Natural killer cell (primary cell): ENCODE measurements at regions not wholly inside any gene's neighbourhood (a gene's known extent, or its start where the extent isn't known, plus 50 kb on each side); places are given as distances from the start of the nearest gene placed in this dataset.

ENCODE experiments used
- ATAC-seq, 3 donors: fragments of 150-1000 bp in 2 of 3; fragments of 200-7000 bp in 1 of 3; cut with Tn5 transposase; 1 replicate in 1 of 3; 2 replicates in 2 of 3; pipeline ENCODE4 v1.10.0; 2021; ENCODE audit warnings: mild to moderate bottlenecking in 2 of 3, moderate library complexity in 2 of 3
- DNase-seq, 2 donors: peaks; one replicate each; pipeline versions ENCODE4 v3.0.0 to v3.0.0-alpha.2; 2013 to 2021; ENCODE audit warnings: mixed read lengths in 1 of 2
- H3K27ac ChIP-seq: one replicate; pipeline ENCODE4 v1.5.1; 2013; ENCODE audit warnings: mild to moderate bottlenecking, low read length
- H3K27me3 ChIP-seq: one replicate; pipeline ENCODE4 v1.6.1; 2013; ENCODE audit warnings: low read length; ENCODE audit not compliant: control insufficient read depth, insufficient read depth
- H3K36me3 ChIP-seq: one replicate; pipeline ENCODE4 v1.6.1; 2013; ENCODE audit warnings: low read length; ENCODE audit not compliant: control insufficient read depth, insufficient read depth
- H3K4me1 ChIP-seq: one replicate; pipeline ENCODE4 v1.6.1; 2013; ENCODE audit warnings: low read length; ENCODE audit not compliant: control insufficient read depth, insufficient read depth
- H3K4me3 ChIP-seq: one replicate; pipeline ENCODE4 v1.5.1; 2013; ENCODE audit warnings: low read length
- H3K9me3 ChIP-seq: one replicate; pipeline ENCODE4 v1.6.1; 2013; ENCODE audit warnings: low read length; ENCODE audit not compliant: control insufficient read depth, insufficient read depth
- H3K27ac Mint-ChIP-seq, 2 donors: one replicate each; pipeline ENCODE4 v1.8.0; 2022; ENCODE audit warnings: mild to moderate bottlenecking in 2 of 2, mixed read lengths in 2 of 2, moderate library complexity in 1 of 2
- H3K27me3 Mint-ChIP-seq, 2 donors: one replicate each; pipeline ENCODE4 v1.8.0; 2022; ENCODE audit warnings: low read depth in 2 of 2, mixed read lengths in 2 of 2
- H3K36me3 Mint-ChIP-seq: one replicate; pipeline ENCODE4 v1.8.0; 2022; ENCODE audit warnings: mixed read lengths
- H3K4me1 Mint-ChIP-seq, 2 donors: one replicate each; pipeline ENCODE4 v1.8.0; 2022; ENCODE audit warnings: mixed read lengths in 2 of 2
- H3K4me3 Mint-ChIP-seq: one replicate; pipeline ENCODE4 v1.8.0; 2022; ENCODE audit warnings: mild to moderate bottlenecking, moderate library complexity, mixed read lengths
- H3K9me3 Mint-ChIP-seq, 2 donors: one replicate each; pipeline ENCODE4 v1.8.0; 2022; ENCODE audit warnings: mixed read lengths in 2 of 2
- CTCF ChIP-seq: fragments of 200-600 bp; IDR thresholded peaks from one replicate; pipeline ENCODE4 v1.8.0; 2022; ENCODE audit warnings: antibody characterized with exemption
- WGBS: methylation state at CpG from one replicate; pipeline ENCODE4 v1.1.7; 2013; ENCODE audit warnings: missing lambda C conversion rate; ENCODE audit not compliant: insufficient coverage; 5-methylcytosine and 5-hydroxymethylcytosine counted together
- intact Hi-C: fragments of 100-400 bp; cut with micrococcal nuclease; formaldehyde crosslinking; loops from one replicate; pipeline ENCODE4 v1.14.2; 2022

DNA sequence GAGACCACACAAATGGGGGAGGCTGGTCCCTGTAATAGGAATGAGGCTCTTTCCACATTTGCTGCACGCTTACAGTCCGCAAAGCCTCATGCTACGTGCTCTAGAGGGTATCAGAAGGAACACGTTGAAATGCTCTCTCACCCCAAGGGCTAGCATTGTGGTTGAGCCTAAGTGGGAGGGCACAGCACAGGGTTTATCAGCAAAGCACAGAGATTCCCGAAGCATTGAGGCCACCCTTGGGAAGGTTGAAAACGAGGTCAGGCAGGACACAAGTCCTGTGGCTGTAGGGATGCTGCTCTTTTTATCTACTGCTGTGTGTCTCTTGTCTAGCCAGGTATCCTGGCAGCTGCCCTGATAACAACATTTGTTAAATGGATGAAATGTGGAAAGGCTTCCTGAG lies 378.3 kb downstream of the EN1 start:
- no peak overlapping the region for H3K4me3 Mint-ChIP-seq
- no peak overlapping the region for H3K27ac Mint-ChIP-seq
- TF ChIP-seq CTCF = no peak
- Histone ChIP-seq H3K4me1 (no peaks in the 10 kb centered on the region), H3K9me3 (no peaks in the 10 kb centered on the region), H3K27ac (no peak overlapping the region), H3K27me3 (no peaks in the 10 kb centered on the region), H3K4me3 (no peak overlapping the region), H3K36me3 (no peaks in the 10 kb centered on the region)
- H3K9me3 Mint-ChIP-seq = peaks cover 0 to 2% of the 10 kb centered on the region in 2 donors
- WGBS = 55% methylated on average over 6 of the region's 6 CpGs
- no peaks in the 10 kb centered on the region for H3K36me3 Mint-ChIP-seq
- ATAC-seq (no peak), DNase-seq (no peak)
- H3K27me3 Mint-ChIP-seq = peaks cover 0 to 7% of the 10 kb centered on the region in 2 donors
- H3K4me1 Mint-ChIP-seq = no peaks in the 10 kb centered on the region
- intact Hi-C loops = no loop called here

GRCh38 chr2:118464546-118465265 lies 376.4 kb downstream of the INSIG2 start:
- no peak for TF ChIP-seq CTCF
- no peaks in the 10 kb centered on the region for H3K4me1 ChIP-seq
- no peaks in the 10 kb centered on the region for H3K27me3 ChIP-seq
- Mint-ChIP-seq H3K27ac (no peak overlapping the region), H3K36me3 (no peaks in the 10 kb centered on the region), H3K4me3 (no peak overlapping the region), H3K4me1 (no peaks in the 10 kb centered on the region), H3K27me3 (peaks cover 0 to 8% of the 10 kb centered on the region in 2 donors), H3K9me3 (no peaks in the 10 kb centered on the region)
- no peak for DNase-seq
- ATAC-seq = no peak
- WGBS = 83% methylated on average over 9 of the region's 9 CpGs
- no peaks in the 10 kb centered on the region for H3K9me3 ChIP-seq
- intact Hi-C loops = no loop called here
- H3K36me3 ChIP-seq = no peaks in the 10 kb centered on the region
- no peak overlapping the region for H3K27ac ChIP-seq
- no peak overlapping the region for H3K4me3 ChIP-seq

DNA sequence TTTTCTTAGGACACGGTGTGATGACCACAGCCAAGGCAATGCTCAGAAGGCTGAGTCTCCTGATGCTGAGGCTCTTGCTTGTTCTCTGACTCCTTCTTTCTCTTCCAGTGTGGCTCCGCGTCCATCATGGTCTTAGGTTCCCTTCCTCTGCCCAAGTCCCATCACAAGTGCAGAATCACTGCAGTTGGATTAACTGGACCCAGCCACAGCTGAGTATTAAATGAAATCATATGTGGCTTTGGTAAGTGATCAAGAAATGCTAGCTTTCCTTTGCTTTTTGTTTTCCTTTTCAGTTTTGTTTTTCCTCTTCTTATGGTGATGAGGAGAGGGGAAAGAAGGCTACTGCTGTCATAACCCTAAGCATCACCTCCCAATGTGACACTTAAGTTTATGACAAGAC lies 375.8 kb downstream of the INSIG2 start:
- DNase-seq (no peak), ATAC-seq (no peak)
- no peaks in the 10 kb centered on the region for H3K27me3 ChIP-seq
- no peaks in the 10 kb centered on the region for H3K4me1 ChIP-seq
- H3K36me3 ChIP-seq = no peaks in the 10 kb centered on the region
- no peaks in the 10 kb centered on the region for H3K36me3 Mint-ChIP-seq
- H3K4me3 Mint-ChIP-seq = no peak overlapping the region
- intact Hi-C loops = no loop called here
- H3K4me3 ChIP-seq = no peak overlapping the region
- no peaks in the 10 kb centered on the region for H3K4me1 Mint-ChIP-seq
- no peak overlapping the region for H3K27ac Mint-ChIP-seq
- no peak for TF ChIP-seq CTCF
- H3K27ac ChIP-seq = no peak overlapping the region
- no peaks in the 10 kb centered on the region for H3K9me3 Mint-ChIP-seq
- peaks cover 0 to 5% of the 10 kb centered on the region in 2 donors for H3K27me3 Mint-ChIP-seq
- H3K9me3 ChIP-seq = no peaks in the 10 kb centered on the region
- WGBS = 78% methylated on average over 3 of the region's 3 CpGs

GRCh38 chr2:118460425-118460824 lies 372.2 kb downstream of the INSIG2 start:
- H3K9me3 Mint-ChIP-seq = no peaks in the 10 kb centered on the region
- ATAC-seq (no peak), DNase-seq (no peak)
- H3K36me3 Mint-ChIP-seq = no peaks in the 10 kb centered on the region
- no peaks in the 10 kb centered on the region for H3K4me1 Mint-ChIP-seq
- H3K27ac ChIP-seq = no peak overlapping the region
- H3K27me3 Mint-ChIP-seq = peaks cover 0 to 4% of the 10 kb centered on the region in 2 donors
- TF ChIP-seq CTCF = no peak
- H3K4me3 Mint-ChIP-seq = no peak overlapping the region
- intact Hi-C loops = no loop called here
- H3K4me3 ChIP-seq = no peak overlapping the region
- no peaks in the 10 kb centered on the region for H3K4me1 ChIP-seq
- no peaks in the 10 kb centered on the region for H3K27me3 ChIP-seq
- H3K36me3 ChIP-seq = no peaks in the 10 kb centered on the region
- no peak overlapping the region for H3K27ac Mint-ChIP-seq
- WGBS = 87% methylated on average over 4 of the region's 5 CpGs
- no peaks in the 10 kb centered on the region for H3K9me3 ChIP-seq
